Mucosa of rectum (tissue), 2 donors: ENCODE measurements at regions not wholly inside any gene's neighbourhood (a gene's known extent, or its start where the extent isn't known, plus 50 kb on each side); places are given as distances from the start of the nearest gene placed in this dataset.

ENCODE experiments used
- H3K27ac ChIP-seq, 2 donors: one replicate each; pipeline ENCODE4 v1.7.0; 2013; ENCODE audit warnings: inconsistent platforms in 2 of 2, low read depth in 2 of 2, low read length in 2 of 2
- H3K27me3 ChIP-seq, 2 donors: one replicate each; pipeline ENCODE4 v1.7.0; 2013; ENCODE audit warnings: low read length in 2 of 2; ENCODE audit not compliant: control insufficient read depth in 2 of 2, insufficient read depth in 2 of 2
- H3K36me3 ChIP-seq, 2 donors: one replicate each; pipeline ENCODE4 v1.7.0; 2013; ENCODE audit warnings: low read length in 2 of 2; ENCODE audit not compliant: control insufficient read depth in 2 of 2, insufficient read depth in 2 of 2
- H3K4me1 ChIP-seq, 2 donors: one replicate each; pipeline ENCODE4 v1.7.0; 2013; ENCODE audit warnings: low read length in 2 of 2, mild to moderate bottlenecking in 1 of 2; ENCODE audit not compliant: control insufficient read depth in 2 of 2, insufficient read depth in 2 of 2
- H3K4me3 ChIP-seq, 2 donors: one replicate each; pipeline ENCODE4 v1.7.0; 2013; ENCODE audit warnings: low read length in 2 of 2
- H3K9ac ChIP-seq, 2 donors: one replicate each; pipeline ENCODE4 v1.7.0; 2013; ENCODE audit warnings: low read length in 2 of 2, low read depth in 1 of 2, mild to moderate bottlenecking in 1 of 2
- H3K9me3 ChIP-seq, 2 donors: one replicate each; pipeline ENCODE4 v1.7.0; 2013; ENCODE audit warnings: low read length in 2 of 2; ENCODE audit not compliant: control insufficient read depth in 2 of 2
- donor health status: healthy.
- donor health status: Normal muscosa, but diverticular disease.

DNA sequence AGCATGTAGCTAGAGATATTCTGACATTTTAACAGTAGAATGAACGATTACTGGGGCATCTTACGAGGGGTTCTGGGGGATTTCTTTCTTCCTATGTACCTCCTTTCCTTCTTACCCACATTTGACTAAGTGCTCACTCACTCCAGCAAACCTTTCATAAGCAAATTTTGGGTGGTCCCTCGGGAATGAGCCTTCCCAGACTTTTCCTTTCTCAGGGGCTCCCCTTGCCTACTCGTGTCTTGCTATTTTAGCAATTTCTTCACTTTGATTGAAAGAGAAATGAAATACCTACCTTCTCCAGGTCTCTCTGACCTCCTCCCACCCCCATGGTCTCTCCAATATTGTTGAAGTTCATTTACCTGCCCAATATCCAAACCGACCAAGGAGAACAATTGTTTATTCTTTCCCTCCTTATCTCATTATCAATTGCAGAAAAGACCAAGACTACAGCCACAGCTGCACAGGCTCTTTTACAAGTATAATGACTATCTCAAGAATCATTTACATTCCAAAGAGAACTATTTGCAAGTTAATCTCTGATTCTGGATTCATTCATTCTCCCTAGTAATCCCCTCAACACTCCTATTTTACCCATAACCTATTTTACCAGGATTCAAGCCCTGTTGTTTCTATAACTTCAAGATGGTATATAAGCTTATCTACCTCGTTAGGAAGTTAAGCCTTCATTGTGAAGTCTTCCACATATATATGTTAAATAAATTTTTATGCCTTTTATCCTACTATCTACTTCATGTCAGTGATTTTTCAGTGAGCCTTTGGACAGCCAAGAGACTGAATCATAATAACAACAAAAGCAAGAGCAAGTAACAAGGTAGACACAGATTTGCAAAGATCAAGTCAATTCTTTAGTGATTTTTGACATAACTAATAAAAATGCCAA is 480.6 kb downstream of the IPMK start:
- H3K36me3 ChIP-seq = no peaks in the 10 kb centered on the region
- H3K9ac ChIP-seq = no peak overlapping the region
- H3K27ac ChIP-seq = no peak overlapping the region
- no peak overlapping the region for H3K4me3 ChIP-seq
- H3K4me1 ChIP-seq = no peaks in the 10 kb centered on the region
- H3K9me3 ChIP-seq = no peaks in the 10 kb centered on the region
- H3K27me3 ChIP-seq = no peaks in the 10 kb centered on the region

DNA sequence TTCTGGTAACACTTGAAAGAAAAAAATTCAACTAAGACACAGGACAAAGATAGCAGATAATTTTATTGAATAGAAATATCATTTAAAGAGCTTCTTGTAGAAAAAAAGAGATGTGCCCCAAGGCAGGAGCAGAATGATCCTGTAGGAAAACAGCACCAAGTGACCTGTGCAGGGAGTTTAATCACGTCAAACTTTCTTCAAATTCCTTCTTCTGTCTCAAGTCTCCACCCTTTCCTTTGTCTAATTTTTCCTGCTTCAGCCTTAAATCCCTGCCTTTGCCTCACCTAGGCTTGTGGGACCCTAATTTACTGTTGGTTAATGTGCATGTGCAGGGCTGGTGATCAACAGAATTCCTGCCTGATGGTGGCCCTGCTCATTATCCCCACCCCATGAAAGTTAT is 481.4 kb downstream of the IPMK start:
- Histone ChIP-seq H3K4me3 (no peak overlapping the region), H3K9ac (no peak overlapping the region), H3K36me3 (no peaks in the 10 kb centered on the region), H3K27ac (no peak overlapping the region), H3K4me1 (no peaks in the 10 kb centered on the region), H3K27me3 (no peaks in the 10 kb centered on the region), H3K9me3 (no peaks in the 10 kb centered on the region)

DNA sequence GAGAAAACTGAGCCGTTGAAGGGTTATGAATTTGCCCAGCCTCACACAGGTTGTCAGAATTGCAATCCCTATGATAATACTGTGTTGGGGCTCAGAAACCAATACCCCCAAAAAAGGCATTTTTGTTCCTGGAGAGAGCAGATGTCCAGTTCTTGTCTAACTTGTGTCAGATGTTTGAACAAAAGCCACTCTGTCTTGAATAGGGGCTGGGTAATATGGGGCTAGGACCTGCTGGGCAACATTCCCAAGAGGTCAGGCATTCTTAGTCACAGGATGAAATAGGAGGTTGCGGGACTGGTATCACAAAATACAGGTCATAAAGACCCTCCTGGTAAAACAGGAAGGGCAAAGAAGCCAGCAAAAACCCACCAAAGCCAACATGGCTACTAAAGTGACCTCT is 482.1 kb downstream of the IPMK start:
- Histone ChIP-seq H3K9ac (no peak overlapping the region), H3K27me3 (no peaks in the 10 kb centered on the region), H3K4me1 (no peaks in the 10 kb centered on the region), H3K36me3 (no peaks in the 10 kb centered on the region), H3K27ac (no peak overlapping the region), H3K9me3 (no peaks in the 10 kb centered on the region), H3K4me3 (no peak overlapping the region)

DNA sequence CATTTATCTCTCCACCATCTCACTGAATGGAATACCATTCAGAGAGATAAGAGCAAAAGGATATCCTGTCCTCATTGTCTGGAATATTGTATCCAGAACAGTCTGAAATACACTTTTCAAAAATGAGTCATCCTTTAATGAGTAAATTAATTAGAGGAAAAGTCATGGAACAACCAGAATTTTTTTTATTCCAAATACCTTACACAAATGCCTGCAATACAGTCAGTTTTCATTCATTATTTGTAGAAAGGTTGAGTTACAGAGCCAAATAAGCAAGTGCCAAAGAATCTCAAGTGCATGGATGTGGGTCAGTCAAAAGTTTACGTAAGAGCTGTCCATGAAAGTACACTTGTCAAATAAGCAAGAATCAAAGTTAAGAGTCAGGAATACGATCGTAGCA is 482.6 kb downstream of the IPMK start:
- Histone ChIP-seq H3K27ac (no peak overlapping the region), H3K9me3 (no peaks in the 10 kb centered on the region), H3K36me3 (no peaks in the 10 kb centered on the region), H3K9ac (no peak overlapping the region), H3K4me3 (no peak overlapping the region), H3K27me3 (no peaks in the 10 kb centered on the region), H3K4me1 (no peaks in the 10 kb centered on the region)

DNA sequence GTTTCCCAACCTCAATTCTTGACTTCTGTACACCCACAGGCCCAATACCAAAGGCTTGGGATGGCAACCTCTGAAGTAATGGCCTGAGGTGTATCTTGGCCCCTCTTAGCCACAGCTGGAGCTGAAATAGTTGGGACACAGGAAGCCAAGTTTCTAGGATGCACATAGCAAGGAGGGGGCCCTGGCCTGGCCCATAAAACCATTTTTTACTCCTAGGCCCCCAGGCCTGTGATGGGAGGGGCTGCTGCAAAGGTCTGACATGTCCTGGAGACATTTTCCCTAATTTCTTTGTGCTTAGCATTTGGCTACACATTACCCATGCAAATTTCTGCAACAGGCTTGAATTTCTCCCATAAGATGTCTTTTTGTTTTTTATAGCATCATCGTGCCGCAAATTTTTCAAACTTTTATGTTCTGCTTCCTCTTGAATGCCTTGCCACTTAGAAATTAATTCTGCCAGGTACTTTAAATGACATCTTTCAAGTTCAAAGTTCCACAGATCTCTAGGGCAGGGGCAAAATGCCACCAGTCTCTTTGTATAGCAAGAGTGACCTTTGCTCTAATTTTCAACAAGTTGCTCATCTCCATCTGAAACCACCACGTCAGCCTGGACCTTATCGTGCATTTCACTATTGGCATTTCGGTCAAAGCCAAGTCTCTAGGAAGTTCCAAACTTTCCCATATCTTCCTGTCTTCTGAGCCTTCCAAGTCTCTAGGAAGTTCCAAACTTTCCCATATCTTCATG is 490.8 kb downstream of the IPMK start:
- no peak overlapping the region for H3K9ac ChIP-seq
- no peaks in the 10 kb centered on the region for H3K4me1 ChIP-seq
- H3K36me3 ChIP-seq = no peaks in the 10 kb centered on the region
- no peaks in the 10 kb centered on the region for H3K27me3 ChIP-seq
- no peak overlapping the region for H3K27ac ChIP-seq
- no peak overlapping the region for H3K4me3 ChIP-seq
- no peaks in the 10 kb centered on the region for H3K9me3 ChIP-seq

DNA sequence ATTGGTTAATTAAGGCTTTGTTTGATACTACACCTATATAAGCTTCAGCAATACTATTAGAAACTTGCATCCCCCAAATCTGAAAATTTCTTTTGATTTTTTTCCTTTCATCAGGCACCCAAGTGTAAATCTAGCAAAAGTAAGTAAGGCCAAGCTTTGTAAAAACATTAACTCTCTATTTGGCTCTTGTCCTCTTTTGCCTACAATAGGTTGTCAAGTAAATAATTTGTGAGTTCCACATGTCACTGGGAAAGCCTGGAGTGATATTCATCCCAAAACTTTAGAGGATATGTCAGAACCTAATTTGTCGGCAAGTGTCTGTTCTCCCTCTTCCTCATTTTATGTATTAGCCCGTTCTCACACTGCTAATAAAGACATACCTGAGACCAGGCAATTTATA is 492.4 kb downstream of the IPMK start:
- Histone ChIP-seq H3K9me3 (no peaks in the 10 kb centered on the region), H3K9ac (no peak overlapping the region), H3K36me3 (no peaks in the 10 kb centered on the region), H3K4me1 (no peaks in the 10 kb centered on the region), H3K4me3 (no peak overlapping the region), H3K27ac (no peak overlapping the region), H3K27me3 (no peaks in the 10 kb centered on the region)

DNA sequence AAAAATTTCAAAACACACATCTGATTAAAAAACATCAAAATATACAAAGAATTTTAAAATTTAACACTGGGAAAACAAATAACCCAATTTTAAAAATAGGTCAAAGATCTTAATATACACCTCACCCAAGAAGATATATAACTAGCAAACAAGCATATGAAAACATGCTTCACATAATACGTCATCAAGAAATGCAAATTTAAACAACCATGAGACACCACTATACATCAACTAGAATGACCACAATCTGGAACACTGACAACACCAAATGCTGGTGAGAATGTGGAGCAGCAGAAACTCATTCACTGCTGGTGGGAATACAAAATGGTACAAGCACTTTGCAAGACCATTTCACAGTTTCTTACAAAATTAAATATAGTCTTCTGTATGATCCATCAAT is 498.4 kb downstream of the IPMK start:
- Histone ChIP-seq H3K9ac (no peak overlapping the region), H3K9me3 (no peaks in the 10 kb centered on the region), H3K4me1 (no peaks in the 10 kb centered on the region)

DNA sequence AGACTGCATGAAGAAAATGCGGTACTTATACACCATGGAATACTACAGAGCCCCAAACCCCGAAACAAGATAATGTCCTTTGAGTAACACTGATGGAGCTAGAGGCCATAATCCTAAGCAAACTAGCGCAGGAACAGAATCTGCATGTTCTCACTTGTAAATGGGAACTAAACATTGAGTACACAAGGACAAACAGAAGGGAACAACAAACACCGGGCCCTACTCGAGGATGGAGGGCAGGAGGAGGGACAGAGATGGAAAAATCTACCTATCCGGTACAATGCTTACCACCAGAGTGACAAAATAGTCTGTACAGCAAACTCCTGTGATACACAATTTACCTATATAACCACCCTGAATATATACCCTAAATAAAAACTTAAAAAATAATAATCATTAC is 507.9 kb downstream of the IPMK start:
- no peaks in the 10 kb centered on the region for H3K36me3 ChIP-seq
- no peak overlapping the region for H3K4me3 ChIP-seq
- no peak overlapping the region for H3K27ac ChIP-seq
- no peaks in the 10 kb centered on the region for H3K9me3 ChIP-seq
- H3K27me3 ChIP-seq = no peaks in the 10 kb centered on the region
- no peaks in the 10 kb centered on the region for H3K4me1 ChIP-seq
- no peak overlapping the region for H3K9ac ChIP-seq

More for the DNA sequence above, 498.4 kb downstream of the IPMK start:
- Histone ChIP-seq H3K27me3 (no peaks in the 10 kb centered on the region), H3K36me3 (no peaks in the 10 kb centered on the region), H3K4me3 (no peak overlapping the region), H3K27ac (no peak overlapping the region)

DNA sequence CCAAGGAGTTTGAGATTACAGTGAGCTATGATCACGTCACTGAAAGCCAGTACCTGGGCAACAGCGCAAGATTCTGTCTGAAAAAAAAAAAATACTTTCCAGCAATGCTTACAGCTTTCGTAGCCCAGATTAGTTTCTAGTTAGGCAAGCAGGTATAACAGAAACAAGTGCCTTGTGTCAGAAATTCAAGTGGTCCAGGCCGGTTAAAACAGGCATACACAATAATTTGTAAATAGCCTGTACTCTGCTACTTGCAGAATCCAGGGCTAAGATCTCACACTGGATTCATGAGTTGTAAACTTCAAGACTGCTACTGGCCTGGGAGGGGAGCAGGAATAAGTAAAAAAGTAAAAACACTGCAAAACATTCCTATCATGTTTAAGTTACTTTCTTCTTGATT is 512.9 kb downstream of the IPMK start:
- no peak overlapping the region for H3K27ac ChIP-seq
- no peaks in the 10 kb centered on the region for H3K27me3 ChIP-seq
- H3K36me3 ChIP-seq = no peaks in the 10 kb centered on the region
- no peaks in the 10 kb centered on the region for H3K9me3 ChIP-seq
- no peak overlapping the region for H3K4me3 ChIP-seq
- H3K9ac ChIP-seq = no peak overlapping the region
- no peaks in the 10 kb centered on the region for H3K4me1 ChIP-seq

DNA sequence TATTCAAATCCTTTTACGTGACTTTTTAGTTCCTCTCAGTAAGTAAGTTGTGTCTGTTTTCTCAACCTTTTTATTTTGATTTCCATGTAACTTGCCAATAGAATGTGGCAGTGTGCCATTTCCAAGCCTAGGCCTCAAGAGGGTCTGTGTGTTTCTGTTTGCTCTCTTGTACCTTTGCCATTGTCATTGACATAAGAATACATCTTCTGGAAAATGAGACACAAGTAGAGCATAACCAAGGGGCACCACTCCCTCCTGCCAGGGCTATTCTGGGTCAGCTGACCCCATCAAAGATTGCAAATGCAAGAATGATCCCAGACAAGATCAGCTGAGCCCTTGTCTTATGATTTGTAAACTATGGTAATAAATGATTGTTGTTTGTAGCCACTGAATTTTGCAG is 524.0 kb downstream of the IPMK start:
- Histone ChIP-seq H3K36me3 (no peaks in the 10 kb centered on the region), H3K27ac (no peak overlapping the region), H3K4me1 (no peaks in the 10 kb centered on the region), H3K4me3 (no peak overlapping the region), H3K9ac (no peak overlapping the region), H3K27me3 (no peaks in the 10 kb centered on the region), H3K9me3 (no peaks in the 10 kb centered on the region)
